OCI-LY3 (cell line): ENCODE measurements at regions not wholly inside any gene's neighbourhood (a gene's known extent, or its start where the extent isn't known, plus 50 kb on each side); places are given as distances from the start of the nearest gene placed in this dataset.

Experiments
- H2AFZ ChIP-seq: fragments of 200-600, 300-600 bp; shearing (Covaris generic); 2 replicates; pipeline ENCODE4 v1.6.0; 2014; ENCODE audit warnings: antibody characterized with exemption, low read depth, low read length
- H3K27ac ChIP-seq: fragments of 200-600, 300-600 bp; sonication (generic); 2 replicates; pipeline ENCODE4 v1.5.1; 2014; ENCODE audit warnings: mild to moderate bottlenecking, low read length, moderate library complexity, mixed read lengths
- H3K27me3 ChIP-seq: fragments of 200-600, 300-600 bp; sonication (generic); 2 replicates; pipeline ENCODE4 v1.6.1; 2014; ENCODE audit warnings: low read depth, low read length, mixed read lengths
- H3K36me3 ChIP-seq: fragments of 200-600, 300-600 bp; sonication (generic); replicated peaks from 2 replicates; pipeline ENCODE3; 2014; ENCODE audit warnings: low read depth, low read length, mixed read lengths
- H3K4me1 ChIP-seq: fragments of 300-600, 200-600 bp; sonication (generic); 2 replicates; pipeline ENCODE4 v1.6.1; 2014; ENCODE audit warnings: low read length, mixed read lengths
- H3K4me2 ChIP-seq: fragments of 200-600, 300-600 bp; sonication (generic); 2 replicates; pipeline ENCODE4 v1.6.1; 2014; ENCODE audit warnings: low read length, mixed read lengths
- H3K4me3 ChIP-seq: fragments of 300-600, 200-600 bp; sonication (generic); 2 replicates; pipeline ENCODE4 v1.5.1; 2014; ENCODE audit warnings: antibody characterized with exemption, mild to moderate bottlenecking, low read length, moderate library complexity
- H3K79me2 ChIP-seq: fragments of 300-600, 200-600 bp; shearing (Covaris generic); 2 replicates; pipeline ENCODE4 v1.6.1; 2014; ENCODE audit warnings: mild to moderate bottlenecking, low read length, mixed read lengths
- H3K9ac ChIP-seq: fragments of 300-600, 200-600 bp; shearing (Covaris generic); 2 replicates; pipeline ENCODE4 v1.6.0; 2014; ENCODE audit warnings: mild to moderate bottlenecking, low read length, moderate library complexity
- H3K9me3 ChIP-seq: fragments of 200-600, 300-600 bp; shearing (Covaris generic); 2 replicates; pipeline ENCODE4 v1.6.1; 2014; ENCODE audit warnings: low read length, mixed read lengths; ENCODE audit not compliant: insufficient read depth
- H4K20me1 ChIP-seq: fragments of 200-600, 300-600 bp; sonication (generic); 2 replicates; pipeline ENCODE4 v1.6.1; 2016; ENCODE audit warnings: low read length, mixed read lengths; ENCODE audit not compliant: insufficient read depth
- CTCF ChIP-seq: fragments of 200-600, 300-600 bp; sonication (generic); IDR thresholded peaks from 2 replicates; pipeline ENCODE4 v1.5.1; 2014; ENCODE audit warnings: antibody characterized with exemption, low read length, low read depth
- EZH2phosphoT487 ChIP-seq: fragments of 200-600 bp; shearing (Covaris generic); IDR thresholded peaks from 2 replicates; pipeline ENCODE4 v1.6.1; 2018; ENCODE audit warnings: antibody characterized with exemption, mixed run types, low read depth

GRCh38 chr4:111417521-111417920, 727.7 kb upstream of the FAM241A start:
- H3K79me2 ChIP-seq = no peaks in the 10 kb centered on the region
- no peak overlapping the region for H3K4me2 ChIP-seq
- H2AFZ ChIP-seq = no peak overlapping the region
- H3K27me3 ChIP-seq = no peaks in the 10 kb centered on the region
- no peaks in the 10 kb centered on the region for H3K9me3 ChIP-seq
- H3K4me3 ChIP-seq = no peak overlapping the region
- no peak overlapping the region for H3K9ac ChIP-seq
- no peaks in the 10 kb centered on the region for H3K36me3 ChIP-seq
- H4K20me1 ChIP-seq = no peaks in the 10 kb centered on the region
- H3K4me1 ChIP-seq = no peaks in the 10 kb centered on the region
- TF ChIP-seq CTCF = no peak
- TF ChIP-seq EZH2phosphoT487 = no peak
- H3K27ac ChIP-seq = no peak overlapping the region

GRCh38 chr4:111433441-111433840, 711.8 kb upstream of the FAM241A start:
- Histone ChIP-seq H3K27ac (no peak overlapping the region), H3K4me3 (no peak overlapping the region), H2AFZ (no peak overlapping the region), H3K9ac (no peak overlapping the region), H3K4me1 (no peaks in the 10 kb centered on the region), H3K4me2 (no peak overlapping the region), H3K79me2 (no peaks in the 10 kb centered on the region), H4K20me1 (no peaks in the 10 kb centered on the region), H3K9me3 (no peaks in the 10 kb centered on the region), H3K27me3 (no peaks in the 10 kb centered on the region), H3K36me3 (no peaks in the 10 kb centered on the region)
- TF ChIP-seq CTCF = no peak
- TF ChIP-seq EZH2phosphoT487 = no peak

GRCh38 chr4:111434586-111434985, 710.7 kb upstream of the FAM241A start:
- TF ChIP-seq CTCF (no peak), EZH2phosphoT487 (no peak)
- no peaks in the 10 kb centered on the region for H3K9me3 ChIP-seq
- no peak overlapping the region for H3K4me3 ChIP-seq
- H4K20me1 ChIP-seq = no peaks in the 10 kb centered on the region
- H3K36me3 ChIP-seq = no peaks in the 10 kb centered on the region
- no peaks in the 10 kb centered on the region for H3K27me3 ChIP-seq
- no peaks in the 10 kb centered on the region for H3K4me1 ChIP-seq
- no peak overlapping the region for H3K4me2 ChIP-seq
- no peaks in the 10 kb centered on the region for H3K79me2 ChIP-seq
- H3K27ac ChIP-seq = no peak overlapping the region
- no peak overlapping the region for H2AFZ ChIP-seq
- no peak overlapping the region for H3K9ac ChIP-seq

GRCh38 chr4:111435986-111436744, 709.1 kb upstream of the FAM241A start:
- H3K4me3 ChIP-seq = no peak overlapping the region
- no peaks in the 10 kb centered on the region for H3K36me3 ChIP-seq
- no peaks in the 10 kb centered on the region for H3K79me2 ChIP-seq
- no peaks in the 10 kb centered on the region for H3K27me3 ChIP-seq
- TF ChIP-seq CTCF = no peak
- TF ChIP-seq EZH2phosphoT487 = no peak
- no peaks in the 10 kb centered on the region for H3K9me3 ChIP-seq
- H2AFZ ChIP-seq = no peak overlapping the region
- H3K4me2 ChIP-seq = no peak overlapping the region
- no peak overlapping the region for H3K9ac ChIP-seq
- no peak overlapping the region for H3K27ac ChIP-seq
- H4K20me1 ChIP-seq = no peaks in the 10 kb centered on the region
- no peaks in the 10 kb centered on the region for H3K4me1 ChIP-seq
